ENCODE measurements at regions not wholly inside any gene's neighbourhood (a gene's known extent, or its start where the extent isn't known, plus 50 kb on each side); places are given as distances from the start of the nearest gene placed in this dataset.

DNA sequence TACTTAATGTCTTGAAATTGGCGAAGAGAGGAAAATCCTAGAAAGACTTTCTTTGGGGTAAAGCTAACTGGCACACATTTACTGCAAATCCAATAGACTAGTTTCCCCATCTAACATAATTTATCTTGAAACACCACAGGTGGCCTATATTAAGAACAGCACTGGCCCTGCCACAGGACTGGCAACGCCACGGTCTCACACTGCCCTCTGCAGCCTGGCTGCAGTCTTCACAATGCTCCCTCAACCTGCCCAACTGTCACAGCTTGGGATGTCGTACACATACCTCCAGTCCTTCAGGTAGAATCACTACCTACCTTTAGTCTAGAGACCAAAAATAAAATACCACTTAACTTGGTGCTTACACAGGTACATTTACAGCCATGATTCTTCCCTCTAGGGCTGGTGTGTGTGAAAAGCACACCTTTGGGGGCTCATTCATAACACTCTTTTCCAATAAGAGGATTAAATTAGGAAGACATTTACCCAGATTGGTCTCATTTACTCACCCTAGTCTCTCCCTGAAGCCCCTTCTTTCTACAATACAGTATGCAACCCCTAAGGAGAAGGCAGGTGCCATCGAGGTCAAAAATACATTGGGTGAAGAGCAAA, 222.2 kb downstream of the C1D start:
- DNase-seq, result peak; percentile 67

DNA sequence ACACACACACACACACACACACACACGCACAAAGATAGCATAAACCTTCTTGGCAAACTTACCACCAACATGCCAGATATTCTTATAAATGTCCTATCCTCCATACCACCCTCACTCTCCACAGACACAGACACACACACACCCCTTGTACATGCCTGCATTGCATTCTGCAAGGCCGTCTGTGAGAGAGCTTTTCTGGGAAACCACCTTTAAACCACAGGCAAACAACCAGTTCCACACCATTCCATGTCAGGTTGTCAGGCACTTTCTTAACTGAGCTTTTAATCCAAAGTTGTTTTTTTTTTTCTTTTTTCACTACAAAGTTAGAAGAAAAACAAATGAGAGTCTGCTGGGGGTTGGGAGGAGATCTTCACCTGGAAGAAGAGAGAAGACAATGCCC, 221.1 kb downstream of the C1D start:
- DNase-seq, result no peak

GRCh38 chr2:67842375-67842959, 220.3 kb downstream of the C1D start:
- no peak for DNase-seq

GRCh38 chr2:67844024-67844540, 218.7 kb downstream of the C1D start:
- no peak for DNase-seq

DNA sequence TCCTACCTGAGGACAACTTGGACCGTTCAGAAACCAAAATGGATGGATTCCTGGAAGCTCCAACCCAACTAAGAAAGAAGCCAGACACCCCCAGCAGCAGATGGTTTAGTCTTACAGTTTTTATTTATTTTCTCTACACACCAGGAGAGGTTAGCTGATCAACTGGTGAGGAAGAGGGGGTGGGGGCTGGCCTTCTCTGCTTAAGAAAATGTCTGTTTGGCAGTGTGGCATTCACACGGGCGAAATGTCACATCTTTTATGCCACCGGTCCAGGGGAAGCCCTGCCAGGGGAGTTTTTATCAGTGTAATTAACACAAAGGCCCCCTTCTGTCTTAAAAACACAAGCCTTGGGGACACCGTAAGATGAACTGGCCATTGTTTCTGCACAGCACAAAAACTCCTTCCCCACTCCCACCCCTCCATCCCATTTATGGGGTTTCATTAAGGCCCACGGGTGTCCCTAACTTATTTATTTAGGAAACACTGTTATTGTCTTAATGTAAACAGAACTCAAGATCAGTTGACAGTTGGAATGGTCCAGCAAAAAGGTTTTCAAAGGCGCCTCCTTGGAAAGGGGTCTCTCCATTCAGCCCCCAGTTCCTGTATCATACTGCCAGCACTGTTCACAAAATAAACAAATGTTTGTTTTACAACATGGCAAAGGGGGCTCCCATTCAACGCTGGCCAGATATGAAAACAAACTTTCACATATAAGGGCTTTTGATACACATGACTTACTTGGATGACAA, 217.0 kb downstream of the C1D start:
- DNase-seq, result peak; percentile 90

DNA sequence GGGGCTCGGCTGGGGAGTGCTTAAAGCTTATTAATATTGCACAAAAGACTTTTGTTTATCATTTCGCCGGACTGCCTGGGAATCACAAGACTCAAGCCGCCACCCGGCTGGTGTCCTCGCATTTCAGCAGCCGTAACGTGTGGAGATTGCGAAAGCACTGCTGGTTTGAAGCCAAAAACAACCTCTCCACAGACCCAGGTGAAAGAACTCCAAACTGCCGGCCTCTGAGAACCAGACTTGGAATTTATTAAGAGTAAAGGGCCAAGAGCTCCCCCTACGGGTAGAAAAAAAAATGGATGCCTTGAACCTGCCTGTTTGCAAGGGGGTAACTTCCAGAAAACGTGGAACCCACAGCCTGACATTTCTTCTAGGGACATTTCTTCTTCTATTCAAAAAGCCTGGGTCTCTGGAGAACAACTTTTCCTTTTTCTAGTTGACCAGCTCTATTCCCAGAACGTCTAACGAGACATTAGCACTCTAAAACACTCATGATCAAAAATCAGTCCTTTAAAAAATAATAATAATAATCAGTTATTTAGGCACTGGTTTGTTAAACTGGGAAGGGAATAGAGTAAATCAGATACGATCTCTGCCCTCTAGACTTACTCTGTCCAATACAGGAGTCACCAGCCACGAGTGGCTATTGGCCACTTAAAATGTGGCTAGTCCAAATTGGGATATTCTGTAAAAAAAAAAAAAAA, 216.3 kb downstream of the C1D start:
- DNase-seq, result peak; percentile 97

GRCh38 chr2:67848551-67849285, 214.1 kb downstream of the C1D start:
- DNase-seq, result no peak

DNA sequence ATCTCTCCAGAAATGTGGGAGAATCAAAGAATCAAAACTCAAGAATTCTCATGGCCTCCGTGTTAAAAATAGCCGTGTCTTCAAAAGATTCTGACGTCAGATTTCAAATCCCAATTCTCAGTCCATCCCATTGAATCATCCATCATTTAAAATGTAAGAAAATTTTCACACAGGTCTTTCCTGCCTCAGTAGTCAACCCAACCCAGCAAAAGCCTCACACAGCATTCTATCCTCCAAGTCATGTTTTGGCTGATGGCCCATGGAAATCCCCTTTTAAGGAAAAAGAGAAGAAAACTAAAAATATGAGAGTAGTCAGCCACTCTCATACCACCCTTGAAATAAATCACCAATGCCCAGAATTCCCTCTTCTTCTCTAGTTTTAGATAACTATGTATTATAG, 211.8 kb downstream of the C1D start:
- no peak for DNase-seq

- peak; percentile 66 for DNase-seq
These were observed 210.6 kb downstream of the C1D start for GRCh38 chr2:67851956-67852824.

- peak; percentile 97 for DNase-seq
These were observed 208.6 kb downstream of the C1D start for GRCh38 chr2:67854103-67854743.

DNA sequence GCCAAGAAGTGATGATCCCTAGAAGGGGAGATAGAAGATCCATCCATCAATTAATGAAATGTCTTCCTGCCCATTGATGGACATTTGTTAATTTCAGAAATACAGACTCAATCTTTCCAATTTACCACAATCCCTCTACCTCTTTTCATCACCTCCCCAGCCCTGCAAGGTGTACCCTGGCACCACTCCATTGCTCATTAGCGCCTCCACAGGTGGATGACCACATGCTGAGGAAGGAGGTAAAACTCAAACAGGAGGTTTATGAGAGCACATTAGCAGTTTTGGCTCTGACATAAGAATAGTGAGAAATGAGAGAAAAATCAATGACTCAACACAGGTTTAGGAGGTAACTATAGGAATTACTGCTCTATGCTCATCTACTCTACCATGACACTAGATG, 208.0 kb downstream of the C1D start:
- DNase-seq, result peak; percentile 90

DNA sequence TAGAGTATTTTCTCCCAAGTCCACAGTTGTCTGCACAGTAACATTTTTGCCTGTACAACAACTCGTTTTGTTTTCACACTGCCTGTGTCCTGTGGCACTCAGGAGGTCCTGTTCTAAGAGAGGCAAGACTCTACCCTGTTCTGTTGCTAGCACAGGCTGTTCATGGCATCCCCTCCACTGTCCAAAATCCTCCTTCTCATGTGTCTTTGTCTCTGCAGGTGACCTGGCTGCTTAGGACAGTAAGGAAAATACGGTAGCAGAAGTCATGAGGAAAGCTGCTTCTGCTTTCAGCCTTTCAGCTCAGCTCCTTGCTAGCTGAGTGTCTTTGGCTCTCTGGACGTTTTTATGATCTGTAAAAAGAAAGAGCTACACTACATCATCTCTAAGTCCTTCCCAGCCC, 205.9 kb downstream of the C1D start:
- DNase-seq, result no peak

DNA sequence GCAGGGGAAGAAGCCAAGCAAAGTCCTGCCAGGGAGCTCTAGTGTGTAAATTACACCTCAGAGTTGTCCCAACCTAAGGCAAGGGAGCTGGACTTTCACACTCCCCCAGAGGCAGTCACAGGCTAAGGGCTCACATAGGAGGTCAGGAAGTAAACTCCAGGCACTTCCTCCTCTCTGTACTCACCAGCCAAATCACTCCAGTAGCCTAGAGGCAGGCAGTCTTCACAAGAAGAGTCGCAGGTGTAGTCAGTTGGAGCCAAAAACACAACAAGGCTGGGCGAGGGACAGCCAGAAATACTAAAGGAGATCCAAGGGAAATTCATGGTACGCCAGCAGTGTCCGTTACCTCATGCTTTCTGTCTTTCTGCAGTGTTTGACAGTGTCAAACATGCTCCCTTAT, 205.0 kb downstream of the C1D start:
- no peak for DNase-seq

DNA sequence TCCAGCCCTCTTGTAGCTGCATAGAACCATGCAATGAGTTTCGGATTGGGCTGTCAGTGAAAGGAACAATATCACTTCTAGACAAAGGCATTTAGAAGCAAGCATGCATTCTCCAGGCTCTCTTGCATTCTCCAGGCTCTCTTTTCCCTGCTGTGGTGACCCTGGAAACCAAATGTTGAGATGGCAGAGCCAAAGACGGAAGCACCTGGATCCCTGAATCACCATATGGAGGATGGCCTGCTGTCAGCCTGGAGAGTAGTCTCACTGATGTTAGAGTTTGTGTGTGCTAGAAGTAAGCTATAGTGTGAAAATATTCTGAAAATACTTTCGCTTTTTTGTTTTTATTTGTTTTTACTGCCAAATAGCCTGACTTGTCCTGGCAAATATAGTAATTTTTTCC, 203.9 kb downstream of the C1D start:
- DNase-seq, result no peak

DNA sequence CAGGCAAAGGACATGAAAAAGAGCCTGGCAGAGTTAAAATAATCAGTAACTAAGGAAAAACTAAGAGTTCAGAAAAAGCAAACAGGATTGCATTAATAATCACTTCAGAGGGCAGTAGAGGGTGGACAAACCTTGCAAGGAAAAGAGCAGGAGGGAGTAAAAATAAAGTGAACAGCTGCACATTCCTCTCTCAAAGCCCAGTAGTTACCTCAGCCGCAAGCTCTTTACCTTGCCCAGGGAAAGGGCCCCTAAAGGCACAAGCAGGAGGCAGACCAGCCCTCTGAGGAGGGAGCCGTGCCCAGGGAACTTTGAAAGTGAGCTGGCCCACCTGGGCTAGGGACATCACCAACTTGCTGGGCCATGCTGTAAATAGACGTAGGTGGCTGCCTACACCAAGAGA, 196.9 kb downstream of the C1D start:
- DNase-seq, result peak; percentile 15

DNA sequence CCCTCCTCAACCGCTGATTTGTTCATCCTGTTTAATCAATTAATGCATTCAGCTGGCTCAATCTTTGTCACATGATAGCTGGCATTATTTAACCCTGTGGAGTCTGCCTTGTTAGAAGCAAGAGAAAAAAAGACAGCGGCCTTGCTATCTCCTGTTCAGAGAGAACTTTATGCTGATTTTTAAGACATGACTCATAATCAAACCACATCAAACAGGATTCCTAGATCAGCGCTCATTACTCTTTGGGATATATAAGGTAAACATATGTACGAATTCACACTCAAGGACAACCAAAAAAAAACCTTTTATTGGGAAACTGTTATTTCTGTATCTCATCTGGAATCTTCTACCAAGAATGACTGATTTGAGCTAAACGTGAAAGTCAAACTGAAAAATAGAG, 195.1 kb downstream of the C1D start:
- no peak for DNase-seq

DNA sequence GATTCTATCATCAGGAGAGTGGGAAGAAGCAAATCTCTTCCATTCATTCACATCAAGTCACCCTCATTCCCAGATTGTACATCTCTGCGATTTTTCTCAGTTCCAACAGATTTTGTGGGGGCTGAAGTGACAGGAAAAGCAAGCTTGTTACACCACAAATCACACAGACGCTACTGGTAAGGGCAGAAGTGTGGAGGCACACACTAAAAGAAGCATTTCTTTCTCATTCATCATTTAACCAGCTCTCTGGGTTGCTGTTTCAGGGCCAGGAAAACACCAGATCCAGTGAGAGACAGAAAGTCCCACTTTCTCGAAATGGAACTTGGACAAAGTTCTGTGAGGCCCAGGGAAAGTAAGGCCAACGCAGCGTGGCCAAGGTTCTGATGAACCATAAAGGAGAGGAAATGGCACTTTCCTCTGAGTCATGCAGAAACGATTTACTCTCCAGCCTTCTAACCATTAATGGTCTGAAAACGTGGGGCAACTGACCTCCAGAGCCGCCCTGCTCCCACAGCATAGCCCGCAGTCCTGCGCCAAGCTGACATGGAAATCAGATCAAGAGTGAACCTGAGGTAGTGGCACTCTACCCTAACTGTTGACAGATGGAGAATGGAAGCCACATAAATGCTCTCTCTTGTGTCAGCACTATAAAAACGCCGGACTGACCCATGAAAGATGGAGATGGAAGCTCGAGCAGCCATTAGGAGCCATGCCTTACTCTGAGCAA, 191.0 kb downstream of the C1D start:
- no peak for DNase-seq

- no peak for DNase-seq
These were observed 190.3 kb downstream of the C1D start for GRCh38 chr2:67872481-67872880.

DNA sequence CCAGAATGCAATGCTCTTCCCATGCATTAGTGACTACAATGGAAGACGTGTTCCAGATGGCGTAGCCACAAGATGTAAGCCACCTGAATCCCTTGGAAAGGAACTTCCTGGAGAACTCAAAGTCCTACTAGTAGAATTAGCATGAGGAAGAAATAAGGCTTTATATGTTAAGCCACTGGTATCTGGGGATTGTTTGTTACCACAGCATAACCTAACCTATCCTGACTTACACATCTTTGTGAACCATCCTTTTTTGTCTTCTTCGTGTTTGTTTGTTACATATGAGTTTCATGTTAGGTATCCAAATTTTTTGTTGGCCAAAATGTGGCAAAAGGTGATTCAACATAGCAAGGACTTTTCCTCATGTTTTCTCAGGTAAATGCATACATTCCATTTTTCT, 188.9 kb downstream of the C1D start:
- no peak for DNase-seq

GRCh38 chr2:67876176-67876575, 186.6 kb downstream of the C1D start:
- DNase-seq, result no peak

DNA sequence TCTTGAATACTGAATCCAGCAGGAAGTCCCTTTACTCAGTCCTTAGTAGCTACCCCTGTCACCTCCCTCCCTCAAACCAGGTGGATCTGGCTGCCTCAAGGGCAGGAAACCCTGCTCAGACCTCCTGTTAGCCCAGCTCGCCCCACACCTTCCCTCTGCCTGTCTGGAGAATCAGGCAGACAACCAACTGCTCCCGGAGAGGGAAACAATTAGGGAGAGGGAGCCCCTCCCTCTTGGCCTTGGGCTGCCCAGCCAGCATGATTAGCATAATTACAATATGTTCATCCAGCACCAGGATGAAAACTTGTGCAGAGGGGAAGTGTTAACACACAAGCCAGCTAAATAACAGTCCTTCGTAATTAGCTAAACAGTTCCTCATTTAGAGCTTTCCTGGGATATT, 185.5 kb downstream of the C1D start:
- DNase-seq, result peak; percentile 93

Measured in NCI-H69 (cell line).